ENCODE measurements at regions not wholly inside any gene's neighbourhood (a gene's known extent, or its start where the extent isn't known, plus 50 kb on each side); places are given as distances from the start of the nearest gene placed in this dataset.
"Not testable (repeated sequence)": the region's sequence is repeated elsewhere in the genome, so short reads cannot be mapped to it uniquely, and the experiment has no call there.

GRCh38 chr3:177340243-177340830 lies 143.1 kb upstream of the TBL1XR1 start:
- DNase-seq: no peak

- DNase-seq: no peak
Measured at GRCh38 chr3:177341736-177342419, 144.6 kb upstream of the TBL1XR1 start.

- no peak for DNase-seq
Measured at GRCh38 chr3:177343122-177343625, 145.9 kb upstream of the TBL1XR1 start.

- no peak for DNase-seq
Measured at GRCh38 chr3:177345049-177345972, 148.0 kb upstream of the TBL1XR1 start.

- no peak for DNase-seq
Measured at GRCh38 chr3:177345973-177346503, 148.8 kb upstream of the TBL1XR1 start.

GRCh38 chr3:177346878-177347277 lies 149.6 kb upstream of the TBL1XR1 start:
- DNase-seq: no peak

- DNase-seq: no peak
Measured at GRCh38 chr3:177347611-177348010, 150.3 kb upstream of the TBL1XR1 start.

- DNase-seq: no peak
Measured at GRCh38 chr3:177348974-177349373, 151.7 kb upstream of the TBL1XR1 start.

- DNase-seq: no peak
Measured at GRCh38 chr3:177349384-177349783, 152.1 kb upstream of the TBL1XR1 start.

GRCh38 chr3:177350121-177350520 lies 152.8 kb upstream of the TBL1XR1 start:
- no peak for DNase-seq

- no peak for DNase-seq
Measured at GRCh38 chr3:177351206-177351605, 153.9 kb upstream of the TBL1XR1 start.

- DNase-seq: no peak
Measured at GRCh38 chr3:177351757-177352158, 154.5 kb upstream of the TBL1XR1 start.

GRCh38 chr3:177352424-177352823 lies 155.1 kb upstream of the TBL1XR1 start:
- DNase-seq: no peak

- DNase-seq: no peak
Measured at GRCh38 chr3:177353140-177353539, 155.9 kb upstream of the TBL1XR1 start.

GRCh38 chr3:177353879-177354278 lies 156.6 kb upstream of the TBL1XR1 start:
- DNase-seq: not testable (repeated sequence)

- DNase-seq: no peak
Measured at GRCh38 chr3:177354466-177354865, 157.2 kb upstream of the TBL1XR1 start.

- no peak for DNase-seq
Measured at GRCh38 chr3:177356113-177356512, 158.8 kb upstream of the TBL1XR1 start.

GRCh38 chr3:177356952-177357351 lies 159.7 kb upstream of the TBL1XR1 start:
- no peak for DNase-seq

GRCh38 chr3:177357352-177358090 lies 160.2 kb upstream of the TBL1XR1 start:
- no peak for DNase-seq

- DNase-seq: no peak
Measured at GRCh38 chr3:177358091-177358976, 161.1 kb upstream of the TBL1XR1 start.

GRCh38 chr3:177358977-177359592 lies 161.8 kb upstream of the TBL1XR1 start:
- no peak for DNase-seq
